DMS153 (cell line): ENCODE measurements at regions not wholly inside any gene's neighbourhood (a gene's known extent, or its start where the extent isn't known, plus 50 kb on each side); places are given as distances from the start of the nearest gene placed in this dataset.
A peak's percentile ranks its signal among the peaks of the same experiment; 100 is the strongest.
"Not testable (repeated sequence)": the region's sequence is repeated elsewhere in the genome, so short reads cannot be mapped to it uniquely, and the experiment has no call there.

Experiments
- DNase-seq: peaks from one replicate; lab custom pipeline; 2025; lab: John Stamatoyannopoulos, UW

- not testable (repeated sequence) for DNase-seq
Observed at GRCh38 chr13:111501596-111502535, 181.4 kb downstream of the TEX29 start.

GRCh38 chr13:111502957-111503356 is 182.5 kb downstream of the TEX29 start:
- no peak for DNase-seq

- no peak for DNase-seq
Observed at GRCh38 chr13:111503376-111503775, 182.9 kb downstream of the TEX29 start.

- DNase-seq = no peak
Observed at GRCh38 chr13:111503905-111504695, 183.7 kb downstream of the TEX29 start.

- DNase-seq = no peak
Observed at GRCh38 chr13:111505175-111505777, 184.8 kb downstream of the TEX29 start.

GRCh38 chr13:111506125-111506524 is 185.7 kb downstream of the TEX29 start:
- no peak for DNase-seq

- no peak for DNase-seq
Observed at GRCh38 chr13:111506621-111507020, 186.2 kb downstream of the TEX29 start.

GRCh38 chr13:111508164-111508870 is 187.9 kb downstream of the TEX29 start:
- DNase-seq = peak; percentile 46

- DNase-seq = peak; percentile 40
Observed at GRCh38 chr13:111508902-111509509, 188.6 kb downstream of the TEX29 start.

- DNase-seq = no peak
Observed at GRCh38 chr13:111510502-111511218, 190.2 kb downstream of the TEX29 start.

- no peak for DNase-seq
Observed at GRCh38 chr13:111511219-111511732, 190.8 kb downstream of the TEX29 start.

- DNase-seq = no peak
Observed at GRCh38 chr13:111511805-111512504, 191.5 kb downstream of the TEX29 start.

- no peak for DNase-seq
Observed at GRCh38 chr13:111512707-111513106, 192.3 kb downstream of the TEX29 start.

- DNase-seq = no peak
Observed at GRCh38 chr13:111513766-111514609, 193.5 kb downstream of the TEX29 start.

- DNase-seq = no peak
Observed at GRCh38 chr13:111514610-111515306, 194.3 kb downstream of the TEX29 start.

GRCh38 chr13:111515307-111515617 is 194.8 kb downstream of the TEX29 start:
- DNase-seq = no peak

GRCh38 chr13:111515635-111516034 is 195.2 kb downstream of the TEX29 start:
- DNase-seq = no peak
